Sigmoid colon (tissue), 6 donors: ENCODE measurements at regions not wholly inside any gene's neighbourhood (a gene's known extent, or its start where the extent isn't known, plus 50 kb on each side); places are given as distances from the start of the nearest gene placed in this dataset.
"Not testable (repeated sequence)": the region's sequence is repeated elsewhere in the genome, so short reads cannot be mapped to it uniquely, and the experiment has no call there.

Source experiments
- DNase-seq: peaks from one replicate; pipeline ENCODE4 v3.0.0-alpha.2; 2019
- H3K27ac ChIP-seq, 4 donors: fragments of 200-600 bp; sonication (generic); one replicate each; pipeline ENCODE4 v1.5.1; 2016 to 2019; ENCODE audit warnings: mild to moderate bottlenecking in 1 of 4
- H3K27me3 ChIP-seq, 3 donors: fragments of 200-600 bp; sonication (generic); one replicate each; pipeline ENCODE4 v1.5.1; 2019; ENCODE audit warnings: mild to moderate bottlenecking in 1 of 3
- H3K36me3 ChIP-seq, 4 donors: fragments of 200-600 bp; sonication (generic); one replicate each; pipeline ENCODE4 v1.5.1; 2016 to 2019
- H3K4me1 ChIP-seq, 4 donors: fragments of 200-600 bp; sonication (generic); one replicate each; pipeline ENCODE4 v1.5.1; 2017 to 2019
- H3K4me3 ChIP-seq, 4 donors: fragments of 200-600 bp; sonication (generic); one replicate each; pipeline ENCODE4 v1.5.1; 2017 to 2019; ENCODE audit warnings: mild to moderate bottlenecking in 2 of 4, moderate library complexity in 1 of 4
- H3K9me3 ChIP-seq, 4 donors: fragments of 200-600 bp in 3 of 4; sonication (generic) in 3 of 4; one replicate each; pipeline versions ENCODE4 v1.5.1 to v1.6.1; 2013 to 2019
- CTCF ChIP-seq, 4 experiments: fragments of 450-650 bp in 3 of 4; fragments of 200-600 bp in 1 of 4; IDR thresholded peaks; one replicate each; pipeline ENCODE4 v1.5.1; 2016 to 2019; ENCODE audit warnings: antibody characterized with exemption in 4 of 4, mild to moderate bottlenecking in 3 of 4, moderate library complexity in 2 of 4
- EP300 ChIP-seq, 4 donors: sonication (generic); formaldehyde crosslinking; IDR thresholded peaks; one replicate each; pipeline ENCODE4 v1.6.1; 2017; ENCODE audit warnings: antibody characterized with exemption in 4 of 4
- POLR2A ChIP-seq, 2 donors: fragments of 450-650 bp; IDR thresholded peaks; one replicate each; pipeline ENCODE4 v1.6.1; 2016; ENCODE audit warnings: antibody characterized with exemption in 2 of 2, mild to moderate bottlenecking in 2 of 2, moderate library complexity in 2 of 2
- POLR2AphosphoS5 ChIP-seq, 4 donors: sonication (generic); formaldehyde crosslinking; IDR thresholded peaks; one replicate each; pipeline ENCODE4 v1.6.1; 2017; ENCODE audit warnings: antibody characterized with exemption in 4 of 4
- WGBS, 2 donors: extraction: QIAGEN DNeasy Blood & Tissue Kit; methylation state at CpG; one replicate each; pipeline ENCODE4 v1.1.7; 2013; 5-methylcytosine and 5-hydroxymethylcytosine counted together
- intact Hi-C: fragments of 100-400 bp; cut with DNase I; formaldehyde crosslinking; loops from one replicate; pipeline ENCODE4 v1.15.1; 2023
- donor health status: healthy with polysubstance abuse.
- donor health status: healthy.

GRCh38 chr14:44612002-44612401, 104.9 kb upstream of the FSCB start:
- H3K27ac ChIP-seq = no peak overlapping the region
- no peaks in the 10 kb centered on the region for H3K36me3 ChIP-seq
- no peaks in the 10 kb centered on the region for H3K27me3 ChIP-seq
- WGBS, 2 donors = 87 to 97% methylated on average over 4 of the region's 4 CpGs
- intact Hi-C loops = no loop called here
- H3K9me3 ChIP-seq = no peaks in the 10 kb centered on the region
- H3K4me1 ChIP-seq = no peaks in the 10 kb centered on the region
- TF ChIP-seq EP300 (IDR thresholded peaks at IDR 0.05) (no peak), POLR2AphosphoS5 (IDR thresholded peaks at IDR 0.05) (no peak), CTCF (IDR thresholded peaks at IDR 0.05) (no peak), POLR2A (IDR thresholded peaks at IDR 0.05) (no peak)
- H3K4me3 ChIP-seq = no peak overlapping the region
- no peak for DNase-seq

DNA sequence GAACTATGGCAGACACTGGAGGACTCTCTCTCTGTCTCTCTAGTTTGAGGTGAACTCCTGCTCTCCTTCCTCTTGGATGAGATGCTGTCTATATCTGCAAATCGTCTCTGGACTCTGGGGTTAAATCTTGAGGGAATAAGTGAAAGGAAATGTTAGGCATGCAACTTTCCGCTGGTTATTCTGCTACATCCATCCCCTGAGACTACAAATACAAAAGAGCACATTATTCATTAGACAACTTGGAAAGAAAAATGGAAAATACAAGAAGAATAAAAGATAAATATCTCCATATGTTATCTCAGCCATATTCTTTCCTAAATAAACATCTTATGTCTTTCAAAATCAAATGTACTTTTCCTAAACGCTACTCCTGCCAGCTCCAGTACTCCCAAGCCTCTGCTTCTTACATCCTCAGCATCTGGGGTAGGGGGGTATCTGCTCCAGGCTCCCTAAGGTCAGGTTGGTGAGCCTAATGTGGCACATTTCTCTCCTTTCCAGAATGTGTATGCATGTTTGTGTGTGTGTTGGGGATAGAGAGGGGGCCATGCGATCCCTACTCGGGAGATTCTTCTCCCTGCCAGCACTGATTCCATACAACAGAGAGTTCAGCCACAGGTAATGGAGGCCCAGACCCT, 102.9 kb upstream of the FSCB start:
- H3K36me3 ChIP-seq = no peaks in the 10 kb centered on the region
- no peaks in the 10 kb centered on the region for H3K9me3 ChIP-seq
- no peak overlapping the region for H3K4me3 ChIP-seq
- TF ChIP-seq POLR2A (IDR thresholded peaks at IDR 0.05) (no peak), CTCF (IDR thresholded peaks at IDR 0.05) (no peak), POLR2AphosphoS5 (IDR thresholded peaks at IDR 0.05) (no peak), EP300 (IDR thresholded peaks at IDR 0.05) (no peak)
- no peaks in the 10 kb centered on the region for H3K4me1 ChIP-seq
- H3K27me3 ChIP-seq = no peaks in the 10 kb centered on the region
- intact Hi-C loops = no loop called here
- H3K27ac ChIP-seq = no peak overlapping the region
- no peak for DNase-seq
- WGBS, 2 donors = 80 to 82% methylated on average over 5 of the region's 5 CpGs

DNA sequence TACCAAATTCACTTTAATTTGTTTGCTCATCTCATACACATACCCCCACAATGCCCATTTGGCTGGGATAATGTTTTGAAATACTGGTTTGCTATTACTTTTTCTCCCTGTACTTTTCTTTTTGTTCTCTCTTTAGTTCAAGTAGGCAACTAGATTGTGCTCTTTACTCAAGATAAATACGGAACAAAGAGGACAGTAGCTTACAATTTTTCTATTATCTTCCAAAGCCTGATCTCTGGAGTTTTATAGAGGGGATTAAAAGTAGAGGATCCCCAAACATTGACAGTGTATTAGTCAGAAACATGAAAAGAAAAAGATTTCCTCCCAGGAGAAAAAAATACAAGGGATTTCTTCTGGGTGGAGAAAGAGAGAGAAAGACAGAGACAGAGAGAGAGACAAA, 102.1 kb upstream of the FSCB start:
- Histone ChIP-seq H3K9me3 (no peaks in the 10 kb centered on the region), H3K27ac (no peak overlapping the region), H3K36me3 (no peaks in the 10 kb centered on the region), H3K4me3 (no peak overlapping the region), H3K4me1 (no peaks in the 10 kb centered on the region), H3K27me3 (no peaks in the 10 kb centered on the region)
- intact Hi-C loops = no loop called here
- no peak for DNase-seq
- TF ChIP-seq POLR2AphosphoS5 (IDR thresholded peaks at IDR 0.05) (no peak), EP300 (IDR thresholded peaks at IDR 0.05) (no peak), POLR2A (IDR thresholded peaks at IDR 0.05) (no peak), CTCF (IDR thresholded peaks at IDR 0.05) (no peak)
- WGBS, 2 donors = 63 to 79% methylated on average over 1 of the region's 1 CpG

GRCh38 chr14:44607701-44608100, 100.6 kb upstream of the FSCB start:
- TF ChIP-seq EP300 (IDR thresholded peaks at IDR 0.05) = no peak
- TF ChIP-seq POLR2A (IDR thresholded peaks at IDR 0.05) = no peak
- no peak for TF ChIP-seq POLR2AphosphoS5 (IDR thresholded peaks at IDR 0.05)
- no peak for TF ChIP-seq CTCF (IDR thresholded peaks at IDR 0.05)
- no peak overlapping the region for H3K4me3 ChIP-seq
- WGBS, 2 donors = 96 to 97% methylated on average over 1 of the region's 1 CpG
- no peaks in the 10 kb centered on the region for H3K27me3 ChIP-seq
- H3K36me3 ChIP-seq = no peaks in the 10 kb centered on the region
- no peak overlapping the region for H3K27ac ChIP-seq
- H3K9me3 ChIP-seq = no peaks in the 10 kb centered on the region
- H3K4me1 ChIP-seq = no peaks in the 10 kb centered on the region
- intact Hi-C loops = no loop called here
- DNase-seq = no peak

DNA sequence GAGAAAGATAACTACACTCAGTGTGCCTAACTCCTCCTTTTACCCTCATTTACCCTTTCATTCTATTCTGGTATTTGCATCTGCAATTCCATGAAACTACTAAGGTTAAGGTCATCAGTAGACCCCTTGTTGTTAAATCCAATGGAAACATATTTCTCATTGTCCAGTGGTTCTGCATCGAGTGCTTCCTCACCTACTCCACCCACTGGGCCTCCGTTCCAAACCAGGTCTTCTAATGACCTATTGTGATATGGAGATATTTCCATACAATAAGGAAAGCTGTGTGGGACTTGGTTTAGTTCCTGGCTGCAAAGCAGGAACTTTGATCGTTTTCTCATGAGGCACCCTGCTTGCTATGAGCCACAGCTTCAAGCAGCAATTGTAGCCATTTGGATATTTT, 99.5 kb upstream of the FSCB start:
- H3K36me3 ChIP-seq = no peaks in the 10 kb centered on the region
- 78 to 82% methylated on average over 3 of the region's 3 CpGs for WGBS, 2 donors
- H3K4me3 ChIP-seq = no peak overlapping the region
- no peak overlapping the region for H3K27ac ChIP-seq
- no peak for DNase-seq
- no peaks in the 10 kb centered on the region for H3K27me3 ChIP-seq
- TF ChIP-seq CTCF (IDR thresholded peaks at IDR 0.05) (no peak), POLR2A (IDR thresholded peaks at IDR 0.05) (no peak), POLR2AphosphoS5 (IDR thresholded peaks at IDR 0.05) (no peak), EP300 (IDR thresholded peaks at IDR 0.05) (no peak)
- H3K9me3 ChIP-seq = no peaks in the 10 kb centered on the region
- intact Hi-C loops = no loop called here
- H3K4me1 ChIP-seq = no peaks in the 10 kb centered on the region

GRCh38 chr14:44601266-44601665, 94.2 kb upstream of the FSCB start:
- H3K4me3 ChIP-seq, H3K36me3 ChIP-seq, H3K4me1 ChIP-seq, H3K27me3 ChIP-seq, H3K9me3 ChIP-seq, H3K27ac ChIP-seq, DNase-seq, intact Hi-C loops: not testable (repeated sequence)
- 96 to 98% methylated on average over 37 of the region's 37 CpGs for WGBS, 2 donors
